ENCODE measurements at regions not wholly inside any gene's neighbourhood (a gene's known extent, or its start where the extent isn't known, plus 50 kb on each side); places are given as distances from the start of the nearest gene placed in this dataset.

- TF ChIP-seq CTCF (conservative IDR thresholded peaks at IDR 0.05; ENCODE audit: low read depth in 2 of 2) (no peak), EZH2 (IDR thresholded peaks at IDR 0.05; ENCODE audit: low read depth, unreplicated experiment) (no peak), REST (IDR thresholded peaks at IDR 0.05; ENCODE audit: unreplicated experiment) (no peak), POLR2AphosphoS5 (IDR thresholded peaks at IDR 0.05; ENCODE audit: low read depth) (no peak), EZH2phosphoT487 (IDR thresholded peaks at IDR 0.05; ENCODE audit: unreplicated experiment) (no peak), ZNF331 (CRISPR knock-in tag; IDR thresholded peaks at IDR 0.05; ENCODE audit: low read depth) (no peak), CREB1 (CRISPR knock-in tag; IDR thresholded peaks at IDR 0.05; ENCODE audit: low read depth) (no peak)
These were observed 380.8 kb upstream of the SPRY2 start for GRCh38 chr13:80721689-80722088.
